RWPE1 (cell line): ENCODE measurements at regions not wholly inside any gene's neighbourhood (a gene's known extent, or its start where the extent isn't known, plus 50 kb on each side); places are given as distances from the start of the nearest gene placed in this dataset.
A peak's percentile ranks its signal among the peaks of the same experiment; 100 is the strongest.

Experiments used
- CTCF ChIA-PET: fragments of 350-600 bp; sonication (Branson Sonifier 250); formaldehyde crosslinking; extraction: SDS; loops from one replicate; lab custom pipeline; 2021; lab: Yijun Ruan, JAX
- POLR2A ChIA-PET: fragments of 400-600 bp; formaldehyde crosslinking; extraction: SDS; loops from one replicate; lab custom pipeline; 2020; ENCODE audit warnings: antibody characterized with exemption; ENCODE audit not compliant: low non-redundant PET; lab: Yijun Ruan, JAX
- DNase-seq: peaks from one replicate; pipeline ENCODE4 v3.0.0; 2012; ENCODE audit warnings: low spot score
- H3K27ac ChIP-seq: fragments of 450-650 bp; 2 replicates; pipeline ENCODE4 v1.5.1; 2017
- TF ChIP-seq, protein P1 (sequence below): fragments of 450-650 bp; conservative IDR thresholded peaks from 2 replicates; pipeline ENCODE4 v1.5.1; 2017; ENCODE audit warnings: low read depth, mild to moderate bottlenecking

DNA sequence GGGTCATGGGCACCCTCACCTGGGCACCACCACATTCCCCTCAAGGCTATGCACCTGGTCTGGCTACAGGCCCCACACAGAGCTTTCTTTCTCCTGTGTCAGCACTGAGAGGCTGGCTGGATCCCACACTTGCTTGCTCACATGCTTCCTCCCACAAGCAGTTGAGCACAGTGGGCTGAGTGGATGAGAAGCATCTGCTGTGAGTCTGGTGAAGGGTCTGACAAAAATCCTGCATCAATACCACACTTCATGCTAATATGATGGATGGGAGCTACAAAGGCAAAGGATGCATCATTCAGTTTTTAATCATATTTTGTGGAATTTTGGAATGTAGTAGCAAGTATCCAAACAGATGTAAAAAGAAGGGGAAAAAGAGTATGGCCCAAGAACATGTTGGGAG, 830.8 kb upstream of the PTPRD start:
- no peak overlapping the region for H3K27ac ChIP-seq
- DNase-seq = no peak
- TF ChIP-seq, protein P1, sequence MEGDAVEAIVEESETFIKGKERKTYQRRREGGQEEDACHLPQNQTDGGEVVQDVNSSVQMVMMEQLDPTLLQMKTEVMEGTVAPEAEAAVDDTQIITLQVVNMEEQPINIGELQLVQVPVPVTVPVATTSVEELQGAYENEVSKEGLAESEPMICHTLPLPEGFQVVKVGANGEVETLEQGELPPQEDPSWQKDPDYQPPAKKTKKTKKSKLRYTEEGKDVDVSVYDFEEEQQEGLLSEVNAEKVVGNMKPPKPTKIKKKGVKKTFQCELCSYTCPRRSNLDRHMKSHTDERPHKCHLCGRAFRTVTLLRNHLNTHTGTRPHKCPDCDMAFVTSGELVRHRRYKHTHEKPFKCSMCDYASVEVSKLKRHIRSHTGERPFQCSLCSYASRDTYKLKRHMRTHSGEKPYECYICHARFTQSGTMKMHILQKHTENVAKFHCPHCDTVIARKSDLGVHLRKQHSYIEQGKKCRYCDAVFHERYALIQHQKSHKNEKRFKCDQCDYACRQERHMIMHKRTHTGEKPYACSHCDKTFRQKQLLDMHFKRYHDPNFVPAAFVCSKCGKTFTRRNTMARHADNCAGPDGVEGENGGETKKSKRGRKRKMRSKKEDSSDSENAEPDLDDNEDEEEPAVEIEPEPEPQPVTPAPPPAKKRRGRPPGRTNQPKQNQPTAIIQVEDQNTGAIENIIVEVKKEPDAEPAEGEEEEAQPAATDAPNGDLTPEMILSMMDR = no peak
- ChIA-PET CTCF (no interaction called here), POLR2A (no interaction called here)

DNA sequence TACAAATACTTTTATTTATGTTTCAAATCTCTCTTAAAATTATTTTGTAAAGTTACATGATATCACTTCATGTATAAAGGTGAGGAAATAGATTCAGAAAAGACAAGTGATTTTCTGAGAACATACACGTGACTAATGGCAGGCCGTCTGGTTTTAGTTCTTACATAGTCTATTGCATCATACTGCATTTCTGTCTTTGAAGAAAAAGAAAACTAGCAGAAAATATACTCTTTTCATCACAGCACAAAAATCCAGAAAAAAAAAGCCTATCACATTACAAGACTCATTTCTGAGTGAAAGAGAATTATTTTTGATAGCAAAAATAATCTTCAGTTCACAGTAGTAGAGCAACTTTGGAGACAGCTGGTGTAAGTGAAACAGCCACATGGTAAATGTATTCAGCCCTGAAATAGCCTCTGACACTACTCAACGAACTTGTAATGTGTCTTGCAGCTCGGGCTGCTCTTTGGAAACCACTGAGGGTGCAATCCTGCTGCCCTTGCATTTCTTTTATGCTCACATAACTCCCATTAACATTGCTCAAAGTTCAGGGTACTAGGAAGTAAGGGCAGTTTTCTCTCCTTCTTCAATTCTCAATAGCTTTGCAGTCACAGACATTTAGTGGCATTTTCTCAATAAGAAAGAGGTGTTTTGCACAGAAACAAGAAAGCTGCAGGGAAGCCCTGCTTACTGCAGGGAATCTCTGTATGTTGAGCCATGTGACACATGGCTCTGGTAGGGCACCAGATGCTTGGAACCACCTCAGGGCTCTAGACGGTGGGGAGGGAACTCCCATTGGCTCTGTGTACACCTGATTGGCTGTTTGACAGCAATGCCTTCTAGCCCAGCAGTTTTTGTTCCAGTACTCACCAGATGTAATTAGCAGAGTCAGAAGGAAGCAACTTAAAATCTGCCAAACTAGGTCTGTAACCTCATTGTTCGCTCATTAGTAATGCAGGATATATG, 845.3 kb upstream of the PTPRD start:
- ChIA-PET POLR2A (no interaction called here), CTCF (interaction anchor here (0.8 kb wide), 1 partner anchor 1788 kb away, joined by 9 read pairs; no protein-coding TSS in a partner anchor)
- H3K27ac ChIP-seq = no peak overlapping the region
- peak; percentile 1 for DNase-seq
- TF ChIP-seq, protein P1 = no peak

DNA sequence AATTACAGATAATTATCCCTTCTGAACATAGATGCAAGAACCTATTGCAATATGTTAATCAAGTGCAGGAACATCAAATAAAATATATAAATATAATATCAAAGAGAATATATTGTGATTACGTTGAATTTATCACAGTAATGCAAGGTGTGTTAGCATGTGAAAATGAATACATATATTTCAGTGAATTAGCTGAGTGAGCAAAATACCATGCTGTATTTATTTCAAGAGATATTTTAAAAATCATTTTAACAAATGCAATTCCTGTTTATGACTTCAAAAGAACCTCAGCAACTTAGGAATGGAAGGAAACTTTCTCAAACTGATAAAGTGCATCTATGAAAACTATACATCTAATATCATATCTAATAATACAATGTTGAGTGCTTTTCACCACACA, 856.9 kb upstream of the PTPRD start:
- no peak for DNase-seq
- ChIA-PET CTCF (no interaction called here), POLR2A (no interaction called here)
- no peak overlapping the region for H3K27ac ChIP-seq
- TF ChIP-seq, protein P1 = no peak

DNA sequence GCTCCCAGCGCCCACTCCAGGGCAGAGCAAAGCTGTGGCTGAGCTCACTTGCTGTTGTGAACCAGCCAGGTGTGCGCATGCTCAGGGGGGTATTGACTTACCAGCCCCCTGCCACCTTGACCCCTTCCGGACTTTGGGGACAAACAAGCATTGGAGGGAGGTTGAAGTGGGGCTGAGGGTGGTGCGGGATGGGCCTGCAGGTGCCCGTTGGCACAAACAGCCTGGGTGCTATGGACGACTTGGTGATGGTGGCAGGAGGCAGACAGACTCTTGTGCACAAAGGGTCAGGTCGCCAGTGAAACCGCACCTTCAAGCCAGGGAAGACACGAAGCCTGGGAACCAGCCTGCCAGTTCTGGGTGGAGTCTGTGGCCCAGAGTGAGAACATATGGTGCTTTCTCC, 858.5 kb upstream of the PTPRD start:
- no peak for DNase-seq
- ChIA-PET POLR2A (no interaction called here), CTCF (no interaction called here)
- TF ChIP-seq, protein P1 = no peak
- H3K27ac ChIP-seq = no peak overlapping the region

DNA sequence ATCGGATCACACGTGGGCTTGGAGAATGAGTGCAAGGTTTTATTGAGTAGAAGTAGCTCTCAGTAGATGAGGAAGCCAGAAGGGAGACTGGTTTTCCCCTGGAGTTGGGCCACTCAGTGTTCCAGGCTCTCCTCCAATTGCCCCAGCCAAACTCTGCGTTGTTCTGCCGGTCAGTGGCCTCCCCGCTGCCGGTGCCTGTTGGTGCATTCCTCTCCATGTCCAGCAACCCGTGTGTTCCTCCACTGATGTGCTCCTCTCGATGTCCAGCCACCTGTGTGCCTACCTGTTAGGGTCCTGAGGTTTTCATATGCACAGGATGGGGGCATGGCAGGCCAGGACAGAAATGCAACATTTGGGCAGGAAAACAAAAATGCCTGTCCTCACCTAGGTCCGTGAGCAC, 888.0 kb upstream of the PTPRD start:
- TF ChIP-seq, protein P1 = no peak
- DNase-seq = no peak
- ChIA-PET CTCF (no interaction called here), POLR2A (no interaction called here)
- H3K27ac ChIP-seq = no peak overlapping the region

DNA sequence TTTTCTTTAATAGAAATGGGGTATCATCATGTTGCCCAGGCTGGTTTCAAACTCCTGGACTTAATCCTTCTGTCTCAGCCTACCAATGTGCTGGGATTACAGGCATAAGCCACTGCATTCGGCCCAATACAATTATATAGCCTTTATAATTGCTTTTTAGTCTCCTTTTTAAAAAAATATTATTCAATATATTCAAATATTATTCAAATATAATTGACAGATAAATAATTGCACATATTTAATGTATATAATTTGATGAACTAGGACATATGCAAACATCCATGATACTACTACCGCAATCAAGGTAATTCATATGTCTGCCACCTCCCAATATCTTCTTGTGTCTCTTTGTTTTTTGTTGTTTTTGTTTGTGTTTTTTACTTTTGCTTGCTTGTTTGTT, 894.2 kb upstream of the PTPRD start:
- no peak for DNase-seq
- ChIA-PET POLR2A (no interaction called here), CTCF (no interaction called here)
- no peak overlapping the region for H3K27ac ChIP-seq
- TF ChIP-seq, protein P1 = no peak
